GF-D8 (cell line): ENCODE measurements at regions not wholly inside any gene's neighbourhood (a gene's known extent, or its start where the extent isn't known, plus 50 kb on each side); places are given as distances from the start of the nearest gene placed in this dataset.
"Not testable (repeated sequence)": the region's sequence is repeated elsewhere in the genome, so short reads cannot be mapped to it uniquely, and the experiment has no call there.

ENCODE experiments used
- DNase-seq: peaks from one replicate; lab custom pipeline; 2025; lab: John Stamatoyannopoulos, UW

DNA sequence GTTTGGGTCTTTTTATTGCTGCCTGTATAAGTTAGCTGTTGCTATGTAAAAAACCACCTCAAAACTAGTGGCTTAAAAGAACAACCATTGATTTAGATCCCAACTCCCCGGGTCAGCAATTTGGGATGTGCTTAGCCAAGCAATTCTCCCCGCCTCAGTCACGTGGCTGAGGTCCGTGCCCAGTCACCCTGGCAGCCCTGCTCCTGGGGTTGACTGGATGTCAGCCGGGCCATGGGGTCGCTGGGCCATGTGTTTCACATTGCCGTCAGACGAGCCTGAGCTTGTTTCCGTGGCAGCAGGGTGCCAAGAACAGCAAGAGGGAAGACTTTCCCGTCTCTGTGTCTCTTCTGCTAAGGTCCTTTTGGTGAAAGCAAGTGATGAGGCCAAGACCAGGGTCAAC, 345.7 kb upstream of the FAT1 start:
- DNase-seq: no peak

DNA sequence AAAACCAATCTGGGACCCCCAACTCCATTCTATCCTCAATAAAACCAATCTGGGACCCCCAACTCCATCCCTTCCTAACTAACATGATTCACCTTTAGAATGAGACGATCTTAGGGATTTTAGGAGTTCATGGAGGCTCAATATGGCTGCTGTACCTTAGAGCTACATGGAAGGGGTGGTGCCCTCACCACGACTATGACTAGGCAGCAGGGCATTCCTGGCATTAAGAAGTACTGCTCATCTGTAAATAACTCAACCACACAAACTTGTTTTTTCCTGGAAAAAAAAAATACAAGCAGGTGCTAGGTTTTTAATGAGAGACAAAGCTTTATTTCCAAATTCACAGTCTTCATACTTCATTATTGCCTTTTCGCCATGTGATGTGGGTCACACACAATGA, 346.5 kb upstream of the FAT1 start:
- no peak for DNase-seq

DNA sequence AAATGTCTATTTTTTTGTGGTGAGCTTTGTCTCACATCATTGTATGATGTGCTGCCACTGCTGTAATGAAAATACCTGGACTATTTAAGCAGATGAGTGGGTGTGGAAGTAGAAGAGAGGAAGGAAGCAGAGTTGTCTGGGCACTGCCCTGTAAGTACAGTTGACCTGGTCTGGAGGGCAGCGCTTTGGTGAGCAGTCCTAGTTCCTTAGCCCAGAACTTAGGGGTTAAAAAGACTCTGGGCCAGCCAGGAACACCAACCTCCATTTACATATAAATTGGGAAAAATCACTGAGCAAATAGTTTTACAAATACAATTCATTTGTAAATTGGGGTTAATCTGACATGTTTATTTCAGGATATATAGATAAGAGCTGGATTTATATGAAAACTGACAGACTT, 347.1 kb upstream of the FAT1 start:
- DNase-seq: no peak

DNA sequence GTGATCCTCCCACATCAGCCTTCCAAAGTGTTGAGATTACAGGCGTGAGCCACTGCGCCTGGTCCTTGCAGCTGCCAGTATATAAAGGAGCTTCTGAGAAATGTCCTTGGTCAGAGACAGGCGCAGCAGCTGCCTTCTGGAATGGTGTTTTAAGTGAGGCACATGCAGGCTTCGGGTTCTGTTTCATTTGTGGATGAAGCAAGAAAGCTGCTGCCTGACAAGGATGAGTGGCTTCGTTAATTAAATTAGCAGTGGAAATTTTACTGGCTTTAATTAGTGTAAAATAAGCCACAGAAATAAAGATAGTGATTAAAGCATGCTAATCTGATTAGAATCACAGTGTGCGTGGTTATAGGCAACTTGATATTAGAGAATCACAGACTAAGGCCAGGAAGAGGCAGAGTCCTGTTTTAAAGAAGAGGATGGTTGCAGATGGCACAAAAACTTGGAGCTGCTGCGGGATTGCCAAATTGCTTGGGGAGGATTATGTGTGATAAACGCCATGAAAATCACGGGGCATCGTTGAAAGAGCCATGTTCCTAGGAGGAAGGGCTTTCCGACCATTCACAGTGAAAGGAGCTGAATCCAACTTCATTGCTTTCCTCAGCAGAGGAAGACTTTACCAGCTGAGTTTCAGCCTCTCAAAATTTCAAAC, 348.4 kb upstream of the FAT1 start:
- no peak for DNase-seq

DNA sequence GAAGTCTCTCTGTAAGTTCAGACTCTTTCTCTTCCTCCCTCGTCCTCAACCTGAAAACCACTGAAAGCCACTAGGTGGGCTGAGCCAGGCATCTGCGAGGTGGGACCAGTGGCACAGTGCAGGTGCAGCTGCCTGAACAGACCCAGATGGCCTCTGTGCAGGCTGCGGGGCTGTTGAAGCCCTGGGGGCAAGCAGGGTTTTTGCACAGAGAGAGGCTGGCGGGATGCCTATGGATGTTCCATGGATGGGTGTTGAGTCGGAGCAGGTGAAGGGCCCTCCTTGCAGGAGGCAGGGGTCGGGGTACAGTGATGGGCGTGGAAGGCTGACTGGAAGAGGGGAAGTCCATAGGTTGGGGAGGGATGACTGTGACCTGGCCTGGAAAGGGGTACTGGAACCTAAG, 350.2 kb upstream of the FAT1 start:
- no peak for DNase-seq

- DNase-seq: no peak
Observed at GRCh38 chr4:187075514-187075913, 351.9 kb upstream of the FAT1 start.

DNA sequence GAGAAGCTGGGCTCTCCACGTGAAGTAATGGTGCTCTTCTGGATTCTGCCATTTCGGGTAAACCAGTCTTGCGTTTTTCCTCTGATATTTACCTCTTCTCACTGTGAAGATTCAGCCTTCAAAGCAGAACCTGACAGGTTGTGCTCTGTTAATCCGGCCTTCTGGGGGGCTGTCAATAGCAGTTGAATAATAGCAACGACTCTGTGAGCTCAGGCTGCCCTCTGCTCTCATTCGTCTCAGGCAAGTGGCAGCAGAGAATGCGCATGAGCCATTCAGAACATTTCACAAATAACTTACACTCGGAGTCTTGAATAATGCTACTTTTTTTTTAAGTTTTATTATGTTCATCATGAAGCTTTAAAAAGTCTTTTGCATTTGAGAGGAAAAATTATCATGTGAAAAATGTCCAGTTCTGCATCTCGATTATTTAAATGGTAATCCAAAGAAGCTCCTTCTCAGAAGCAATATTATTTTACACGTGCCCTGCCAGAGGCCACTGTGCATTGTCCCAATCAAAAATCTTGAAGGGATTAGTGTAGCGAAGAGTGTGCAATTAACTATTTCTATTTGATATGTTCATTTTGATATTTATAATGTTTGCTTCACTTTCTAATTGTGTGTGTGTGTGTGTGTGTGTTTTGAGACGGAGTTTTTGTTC, 354.2 kb upstream of the FAT1 start:
- no peak for DNase-seq

DNA sequence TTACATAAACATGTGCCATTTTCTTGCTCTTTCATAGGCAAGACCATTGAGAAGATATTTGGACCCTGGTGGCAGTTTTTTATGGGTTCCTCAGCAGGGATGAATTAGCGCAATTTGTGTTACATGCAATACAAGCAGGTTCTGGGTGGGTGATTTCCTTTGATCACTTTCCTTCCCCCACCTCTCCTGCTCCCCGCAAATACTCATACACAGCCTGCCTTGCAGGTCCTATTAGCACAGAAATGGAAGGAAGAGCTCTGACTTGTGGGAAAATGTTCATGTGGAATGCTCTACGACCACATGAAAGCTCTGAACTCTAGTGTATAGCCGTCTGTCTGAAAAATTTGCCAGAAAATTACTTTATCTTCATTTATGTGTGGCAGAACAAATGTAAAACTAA, 361.0 kb upstream of the FAT1 start:
- no peak for DNase-seq

DNA sequence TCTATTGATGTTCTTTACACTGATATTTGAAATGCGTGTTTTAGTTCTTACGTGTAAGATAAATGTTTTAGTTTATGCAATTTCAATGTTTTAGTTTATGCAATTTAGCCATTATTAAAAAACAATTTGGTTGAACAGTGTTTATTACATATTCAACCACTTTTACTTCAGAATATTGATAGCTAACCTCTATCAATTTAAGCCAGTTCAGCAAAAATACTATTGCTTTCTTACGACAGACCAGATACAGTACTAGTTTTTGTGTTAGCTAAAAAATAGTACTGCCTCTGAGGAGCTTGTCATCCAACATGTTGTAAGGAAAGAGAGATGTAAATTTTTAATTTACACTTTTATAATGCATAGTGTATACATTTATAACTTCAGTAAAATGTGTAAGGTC, 361.7 kb upstream of the FAT1 start:
- no peak for DNase-seq

DNA sequence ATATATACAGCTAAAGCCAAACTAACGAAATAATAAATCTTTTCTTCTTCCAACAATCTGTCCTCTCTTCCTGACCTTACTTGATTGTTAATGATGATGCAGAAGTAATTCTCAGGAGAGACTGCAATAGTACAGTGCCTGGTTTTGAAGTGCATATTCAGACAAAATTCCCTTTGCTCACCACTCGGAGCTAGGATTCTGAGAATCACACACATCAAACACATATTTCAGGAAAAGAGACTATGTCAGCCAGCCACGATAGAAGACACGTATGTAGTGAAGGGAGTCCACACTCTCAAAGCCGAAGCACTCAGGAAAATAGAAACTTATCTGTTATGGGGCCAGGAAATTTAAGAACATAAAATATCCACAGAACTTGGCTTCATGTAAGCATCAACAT, 362.5 kb upstream of the FAT1 start:
- DNase-seq: no peak

- no peak for DNase-seq
Observed at GRCh38 chr4:187088070-187088799, 364.6 kb upstream of the FAT1 start.

GRCh38 chr4:187090401-187090800, 366.7 kb upstream of the FAT1 start:
- no peak for DNase-seq

DNA sequence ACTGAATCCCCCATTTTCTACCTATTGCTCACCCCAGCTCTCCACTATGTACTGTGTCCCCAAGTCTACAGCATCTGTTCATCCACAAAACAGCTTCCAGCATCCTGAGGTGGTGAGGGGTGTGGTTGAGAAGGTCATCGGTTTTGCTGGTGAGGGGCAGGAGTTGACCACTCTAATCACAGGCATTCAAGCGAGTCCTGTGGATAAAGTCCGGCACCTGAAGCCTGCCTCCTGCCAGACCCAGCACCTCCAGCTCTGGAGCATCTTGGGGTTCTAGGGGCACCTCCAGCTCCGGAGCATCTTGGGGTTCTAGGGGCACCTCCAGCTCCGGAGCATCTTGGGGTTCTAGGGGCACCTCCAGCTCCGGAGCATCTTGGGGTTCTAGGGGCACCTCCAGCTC, 367.2 kb upstream of the FAT1 start:
- not testable (repeated sequence) for DNase-seq

DNA sequence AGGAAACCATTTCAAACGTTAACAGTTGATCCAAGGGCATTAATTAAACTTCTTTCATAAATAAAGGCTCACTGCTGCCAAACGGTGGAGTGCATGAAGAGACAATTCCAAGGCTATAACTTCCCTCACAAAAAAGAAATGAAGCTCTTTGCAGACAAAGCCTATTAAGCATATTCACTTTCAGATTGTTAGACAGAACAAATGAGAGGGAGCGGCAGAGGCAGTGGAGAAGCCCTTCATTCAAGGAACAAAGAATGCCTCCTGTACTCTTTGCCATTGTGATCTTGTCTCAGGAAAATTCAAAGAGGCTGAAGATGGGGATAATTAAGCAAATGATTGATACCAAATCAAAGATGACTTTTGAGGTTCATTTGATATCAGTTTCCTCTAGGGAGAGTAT, 370.5 kb upstream of the FAT1 start:
- DNase-seq: no peak

- DNase-seq: no peak
Observed at GRCh38 chr4:187098429-187098828, 374.8 kb upstream of the FAT1 start.

DNA sequence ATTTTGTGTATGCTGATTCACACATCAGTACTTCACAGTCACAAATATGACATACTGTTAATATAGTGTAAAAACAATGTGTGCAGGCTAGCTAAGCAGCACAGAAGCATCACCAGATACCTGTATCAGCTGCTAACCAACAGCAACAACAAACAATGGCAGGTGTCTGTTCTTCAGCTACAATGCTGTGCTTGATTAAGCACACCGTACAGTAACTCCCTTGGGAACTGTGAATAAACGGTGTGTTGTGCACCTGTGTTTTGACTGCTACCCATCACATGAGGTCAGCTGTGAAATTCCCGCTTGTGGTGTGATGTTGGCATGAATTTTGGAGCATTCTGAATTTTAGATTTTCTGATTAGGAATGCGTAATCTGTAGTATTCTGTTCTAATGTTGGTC, 379.7 kb upstream of the FAT1 start:
- no peak for DNase-seq

DNA sequence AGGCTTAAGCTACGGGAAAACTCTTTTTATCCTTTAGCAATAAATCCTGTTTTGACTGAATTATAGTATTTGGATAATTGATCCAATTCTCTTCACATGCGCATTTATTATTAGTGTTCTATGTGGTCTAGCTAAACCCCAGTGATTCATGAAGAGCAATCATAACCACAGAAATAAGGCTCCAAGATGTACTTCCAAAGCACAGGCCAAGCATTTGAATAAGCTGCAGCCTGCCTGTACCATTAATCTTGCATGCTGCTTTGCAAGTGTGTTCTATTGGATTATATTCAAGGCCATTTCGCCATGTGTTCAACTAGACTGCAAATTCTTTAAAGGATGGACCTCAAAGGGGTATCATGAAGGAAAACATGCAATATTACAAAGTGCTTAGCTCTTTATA, 385.2 kb upstream of the FAT1 start:
- DNase-seq: no peak

DNA sequence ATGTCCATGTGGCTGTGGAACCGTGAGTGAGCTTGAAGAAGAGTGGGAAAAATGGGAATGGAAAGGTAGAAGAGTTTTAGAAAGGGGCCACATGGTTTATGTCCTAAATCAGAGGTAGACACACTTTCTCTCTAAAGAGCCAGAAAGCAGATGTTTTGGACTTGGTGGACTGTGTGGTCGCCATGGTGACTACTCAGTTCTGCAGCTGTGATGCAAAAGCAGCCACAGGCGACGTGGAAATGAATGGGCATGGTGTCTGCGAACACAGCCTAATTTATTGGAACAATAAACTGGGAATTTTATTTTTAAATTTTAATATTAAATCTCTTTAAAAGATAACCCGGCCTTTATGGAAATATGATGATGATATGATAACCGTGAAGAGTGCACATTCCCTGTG, 386.0 kb upstream of the FAT1 start:
- no peak for DNase-seq

DNA sequence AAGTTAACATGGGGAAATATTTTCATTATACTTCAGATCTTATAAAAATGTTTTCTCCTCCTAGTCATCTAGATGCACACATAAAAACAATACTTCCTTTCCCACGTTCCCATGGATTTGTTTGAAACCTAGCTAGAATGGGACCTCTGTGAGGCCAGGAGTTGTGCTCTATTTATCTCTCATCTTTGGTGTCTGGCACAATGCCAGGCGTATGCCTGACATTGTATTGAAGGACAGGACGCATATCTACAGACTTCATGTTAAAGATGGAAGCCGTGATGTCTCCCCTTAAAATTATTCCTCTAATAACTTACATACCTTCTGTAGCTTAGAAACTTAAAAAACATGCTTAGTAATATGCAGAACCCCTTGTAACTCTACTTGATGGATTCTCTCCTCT, 394.5 kb upstream of the FAT1 start:
- no peak for DNase-seq

DNA sequence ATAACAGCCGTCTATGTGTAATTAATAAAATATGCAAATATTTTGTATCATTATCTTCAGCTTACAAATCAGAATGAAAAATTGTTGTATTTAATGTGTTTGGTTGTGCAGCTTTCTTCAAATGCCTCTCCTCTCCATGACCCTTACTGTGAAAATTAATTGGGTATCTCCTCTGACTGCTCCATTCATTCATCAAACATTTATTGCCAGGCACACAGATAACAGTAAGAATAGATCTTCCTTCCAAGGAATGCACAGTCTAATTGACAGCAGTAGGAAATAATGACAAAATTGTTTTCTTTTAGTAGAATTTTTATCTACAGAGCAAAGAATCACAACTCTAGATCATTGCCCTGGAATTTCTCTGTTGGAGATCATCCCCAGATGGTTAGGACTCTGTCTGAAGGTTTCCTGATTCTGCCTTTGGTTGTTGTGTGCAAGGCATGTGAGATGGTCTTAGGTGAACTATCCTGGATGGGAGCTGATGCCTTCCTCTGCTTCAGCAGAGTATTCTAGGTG, 395.0 kb upstream of the FAT1 start:
- no peak for DNase-seq

DNA sequence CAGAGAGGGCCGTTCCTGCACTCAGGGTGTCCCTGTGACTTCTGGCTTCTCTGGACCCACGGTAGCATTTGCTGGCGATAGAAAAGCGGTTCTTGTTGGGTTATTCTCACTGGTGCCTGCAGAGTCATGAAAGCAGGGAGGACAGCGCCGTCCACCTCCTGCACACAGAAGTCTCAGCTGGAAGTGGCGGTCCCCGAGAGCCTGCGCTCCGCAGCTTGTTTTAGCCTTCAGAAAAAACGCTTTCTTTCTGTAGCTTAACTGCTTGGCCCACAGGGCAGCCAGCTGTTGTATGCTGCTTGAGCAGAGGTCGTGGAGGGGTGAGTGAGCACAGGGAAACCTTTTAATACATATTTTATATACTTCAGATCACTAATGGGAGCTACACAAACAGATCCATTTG, 400.7 kb upstream of the FAT1 start:
- DNase-seq: no peak

DNA sequence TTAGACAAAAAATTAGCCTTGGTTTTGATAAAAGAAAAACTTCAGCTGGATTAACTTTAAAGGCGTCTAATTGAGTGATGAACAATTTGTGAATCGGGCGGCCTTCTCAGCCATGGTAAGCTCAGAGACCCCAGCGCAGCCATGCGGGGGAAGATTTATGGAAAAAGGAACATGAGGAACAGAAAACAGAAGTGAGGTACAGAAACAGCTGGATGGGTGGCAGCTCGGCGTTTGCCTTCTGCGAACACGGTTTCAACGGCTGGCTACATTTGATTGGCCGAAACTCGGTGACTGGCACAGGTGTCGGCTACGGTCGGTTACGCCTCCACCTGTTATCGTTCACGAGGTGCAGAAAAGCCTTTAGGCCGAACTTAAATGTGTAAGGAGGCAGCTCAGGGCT, 401.4 kb upstream of the FAT1 start:
- no peak for DNase-seq

DNA sequence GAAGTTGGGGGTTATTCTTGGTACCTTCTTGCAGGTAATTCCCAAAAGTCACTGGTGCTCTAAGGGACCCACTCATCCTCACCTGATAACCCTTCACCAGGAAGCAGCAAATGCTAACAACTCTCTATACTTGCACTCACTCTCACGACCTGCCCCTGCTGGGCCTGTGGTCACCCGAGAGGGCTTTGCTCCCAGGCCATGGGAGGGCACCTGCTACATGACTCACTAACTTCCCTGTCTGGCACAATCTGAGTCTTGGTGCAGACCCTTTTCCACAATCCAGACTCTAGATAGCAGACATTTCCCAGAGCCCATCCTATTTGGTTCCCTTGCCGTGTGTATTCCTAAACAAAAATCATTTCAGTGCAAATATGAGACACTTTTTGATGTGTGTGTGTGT, 403.8 kb upstream of the FAT1 start:
- no peak for DNase-seq
